ENCODE measurements at regions not wholly inside any gene's neighbourhood (a gene's known extent, or its start where the extent isn't known, plus 50 kb on each side); places are given as distances from the start of the nearest gene placed in this dataset.
"Not testable (repeated sequence)": the region's sequence is repeated elsewhere in the genome, so short reads cannot be mapped to it uniquely, and the experiment has no call there.

DNA sequence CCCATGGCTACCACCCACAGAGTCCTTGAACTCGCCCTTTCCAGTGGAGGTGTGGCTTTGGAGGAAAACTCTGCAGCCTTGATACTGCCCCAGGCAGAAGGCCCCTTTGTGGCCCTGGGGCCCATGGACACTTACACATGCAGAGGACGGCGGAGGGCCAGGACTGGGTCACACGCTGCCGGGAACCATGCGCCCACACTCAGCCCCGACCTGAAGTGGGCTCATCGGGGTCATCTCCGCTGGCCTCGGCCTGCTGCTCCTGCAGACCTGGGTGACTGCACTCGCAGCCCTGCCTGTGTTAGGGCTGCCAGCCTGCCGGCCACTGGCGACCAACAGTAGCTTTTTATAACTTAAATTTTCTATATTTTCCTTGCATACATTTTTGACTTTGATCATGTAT lies 286.2 kb downstream of the TUBA3C start:
- TF ChIP-seq POLR2AphosphoS5, POLR2A, EP300 (IDR thresholded peaks at IDR 0.05): not testable (repeated sequence)
- TF ChIP-seq, protein P1, sequence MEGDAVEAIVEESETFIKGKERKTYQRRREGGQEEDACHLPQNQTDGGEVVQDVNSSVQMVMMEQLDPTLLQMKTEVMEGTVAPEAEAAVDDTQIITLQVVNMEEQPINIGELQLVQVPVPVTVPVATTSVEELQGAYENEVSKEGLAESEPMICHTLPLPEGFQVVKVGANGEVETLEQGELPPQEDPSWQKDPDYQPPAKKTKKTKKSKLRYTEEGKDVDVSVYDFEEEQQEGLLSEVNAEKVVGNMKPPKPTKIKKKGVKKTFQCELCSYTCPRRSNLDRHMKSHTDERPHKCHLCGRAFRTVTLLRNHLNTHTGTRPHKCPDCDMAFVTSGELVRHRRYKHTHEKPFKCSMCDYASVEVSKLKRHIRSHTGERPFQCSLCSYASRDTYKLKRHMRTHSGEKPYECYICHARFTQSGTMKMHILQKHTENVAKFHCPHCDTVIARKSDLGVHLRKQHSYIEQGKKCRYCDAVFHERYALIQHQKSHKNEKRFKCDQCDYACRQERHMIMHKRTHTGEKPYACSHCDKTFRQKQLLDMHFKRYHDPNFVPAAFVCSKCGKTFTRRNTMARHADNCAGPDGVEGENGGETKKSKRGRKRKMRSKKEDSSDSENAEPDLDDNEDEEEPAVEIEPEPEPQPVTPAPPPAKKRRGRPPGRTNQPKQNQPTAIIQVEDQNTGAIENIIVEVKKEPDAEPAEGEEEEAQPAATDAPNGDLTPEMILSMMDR (IDR thresholded peaks at IDR 0.05): not testable (repeated sequence)
